ENCODE measurements at regions not wholly inside any gene's neighbourhood (a gene's known extent, or its start where the extent isn't known, plus 50 kb on each side); places are given as distances from the start of the nearest gene placed in this dataset.
"Not testable (repeated sequence)": the region's sequence is repeated elsewhere in the genome, so short reads cannot be mapped to it uniquely, and the experiment has no call there.

- no peak for DNase-seq
These were observed 264.2 kb upstream of the AMIGO2 start for GRCh38 chr12:47343684-47344567.

GRCh38 chr12:47340411-47341015 is 260.8 kb upstream of the AMIGO2 start:
- DNase-seq = no peak

- no peak for DNase-seq
These were observed 257.8 kb upstream of the AMIGO2 start for GRCh38 chr12:47337581-47337980.

DNA sequence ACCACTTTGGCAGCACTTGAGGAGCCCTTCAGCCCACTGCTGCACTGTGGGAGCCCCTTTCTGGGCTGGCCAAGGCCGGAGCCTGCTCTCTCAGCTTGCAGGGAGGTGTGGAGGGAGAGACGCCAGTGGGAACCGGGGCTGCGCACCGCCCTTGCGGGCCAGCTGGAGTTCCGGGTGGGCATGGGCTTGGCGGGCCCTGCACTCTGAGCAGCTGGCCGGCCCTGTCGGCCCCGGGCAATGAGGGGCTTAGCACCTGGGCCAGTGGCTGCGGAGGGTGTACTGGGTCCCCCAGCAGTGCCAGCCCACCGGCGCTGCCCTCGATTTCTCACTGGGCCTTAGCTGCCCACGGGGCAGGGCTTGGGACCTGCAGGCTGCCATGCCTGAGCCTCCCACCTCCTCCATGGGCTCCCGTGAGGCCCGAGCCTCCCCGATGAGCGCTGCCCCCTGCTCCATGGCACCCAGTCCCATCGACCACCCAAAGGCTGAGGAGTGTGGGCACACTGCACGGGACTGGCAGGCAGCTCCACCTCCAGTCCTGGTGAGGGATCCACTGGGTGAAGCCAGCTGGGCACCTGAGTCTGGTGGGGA is 253.6 kb upstream of the AMIGO2 start:
- DNase-seq = not testable (repeated sequence)

- no peak for DNase-seq
These were observed 249.2 kb upstream of the AMIGO2 start for GRCh38 chr12:47328831-47329545.

GRCh38 chr12:47326190-47326589 is 246.4 kb upstream of the AMIGO2 start:
- DNase-seq = no peak

- no peak for DNase-seq
These were observed 244.0 kb upstream of the AMIGO2 start for GRCh38 chr12:47323802-47324201.

DNA sequence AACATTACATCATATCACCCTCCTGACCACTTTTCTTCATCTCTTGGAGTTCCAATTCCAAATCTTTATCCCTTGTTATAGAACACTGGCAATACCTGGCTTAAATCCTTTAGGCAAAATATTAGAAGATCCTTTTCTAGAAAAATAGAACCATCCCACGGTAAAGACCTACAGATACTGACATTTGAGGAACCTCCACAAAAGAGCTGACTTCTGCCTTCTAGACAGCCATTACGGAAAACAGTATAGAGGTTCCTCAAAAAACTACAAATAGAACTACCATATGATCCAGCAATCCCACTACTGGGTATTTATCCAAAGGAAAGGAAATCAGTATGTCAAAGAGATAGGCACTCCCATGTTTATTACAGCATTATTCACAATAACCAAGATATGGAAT is 241.7 kb upstream of the AMIGO2 start:
- DNase-seq = no peak

DNA sequence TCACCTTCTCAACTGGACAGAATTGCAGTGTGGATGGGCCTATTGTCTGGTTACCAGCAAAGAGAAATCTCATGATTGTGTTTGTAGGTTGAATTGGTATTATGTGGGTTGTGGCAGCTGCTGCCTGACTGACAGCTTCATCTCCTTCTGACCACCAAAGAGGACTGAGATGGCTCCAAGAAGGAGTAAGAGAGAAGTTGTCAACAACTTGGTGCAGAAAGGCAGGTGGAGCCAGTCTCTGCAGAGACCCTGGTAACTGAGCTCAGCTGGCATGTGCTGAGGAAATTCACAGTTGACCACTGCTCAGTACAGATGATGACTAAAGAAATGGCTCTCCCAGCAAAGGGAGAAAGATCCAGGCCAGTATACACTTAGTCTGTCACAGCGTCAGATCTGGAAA is 240.0 kb upstream of the AMIGO2 start:
- DNase-seq = no peak

DNA sequence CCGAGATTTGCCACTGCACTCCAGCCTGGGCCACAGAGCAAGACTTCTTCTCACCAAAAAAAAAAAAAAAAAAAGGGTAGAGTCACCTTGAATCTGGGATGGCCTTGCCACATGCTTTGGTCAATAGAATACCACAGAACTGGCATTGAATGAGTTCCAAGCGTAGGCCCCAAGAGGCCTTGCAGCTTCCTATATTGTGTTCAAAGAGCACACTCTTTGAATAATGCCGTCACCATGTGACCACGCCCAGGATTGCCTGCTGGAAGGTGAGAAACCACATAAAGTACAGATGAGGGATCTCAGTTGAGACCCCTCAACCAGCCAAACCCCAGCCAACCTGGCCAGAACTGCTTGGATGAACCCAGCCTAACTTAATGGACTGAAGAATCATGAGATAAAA is 239.2 kb upstream of the AMIGO2 start:
- DNase-seq = no peak

DNA sequence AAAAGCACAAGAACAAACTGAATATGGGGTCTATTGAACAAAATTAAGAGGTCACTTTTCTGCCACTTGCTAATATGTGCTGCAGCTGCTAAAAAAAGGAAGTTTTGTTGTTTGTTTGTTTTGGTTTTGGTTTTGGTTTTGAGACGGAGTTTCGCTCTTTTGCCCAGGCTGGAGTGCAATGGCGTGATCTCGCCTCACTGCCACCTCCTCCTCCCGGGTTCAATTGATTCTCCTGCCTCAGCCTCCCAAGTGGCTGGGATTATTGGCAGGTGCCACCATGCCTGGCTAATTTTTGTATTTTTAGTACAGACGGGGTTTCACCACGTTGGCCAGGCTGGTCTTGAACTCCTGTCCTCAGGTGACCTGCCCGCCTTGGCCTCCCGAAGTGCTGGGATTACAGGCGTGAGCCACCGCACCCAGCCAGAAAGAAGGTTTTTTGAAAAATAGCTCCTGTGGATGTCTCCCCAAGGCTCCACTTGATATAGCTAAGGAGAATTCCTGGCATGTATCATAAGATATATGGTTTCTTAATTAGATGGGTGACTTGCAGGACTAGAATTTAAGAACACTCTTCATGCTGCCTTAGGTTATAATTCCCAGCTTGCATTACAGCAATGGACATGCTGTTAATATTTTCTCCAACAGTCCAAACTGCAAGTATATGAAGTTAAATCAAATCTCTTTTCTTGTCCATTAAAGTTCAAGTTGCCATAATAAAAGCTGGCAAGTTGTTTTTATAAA is 237.6 kb upstream of the AMIGO2 start:
- DNase-seq = no peak

- DNase-seq = no peak
These were observed 236.9 kb upstream of the AMIGO2 start for GRCh38 chr12:47316609-47317049.

DNA sequence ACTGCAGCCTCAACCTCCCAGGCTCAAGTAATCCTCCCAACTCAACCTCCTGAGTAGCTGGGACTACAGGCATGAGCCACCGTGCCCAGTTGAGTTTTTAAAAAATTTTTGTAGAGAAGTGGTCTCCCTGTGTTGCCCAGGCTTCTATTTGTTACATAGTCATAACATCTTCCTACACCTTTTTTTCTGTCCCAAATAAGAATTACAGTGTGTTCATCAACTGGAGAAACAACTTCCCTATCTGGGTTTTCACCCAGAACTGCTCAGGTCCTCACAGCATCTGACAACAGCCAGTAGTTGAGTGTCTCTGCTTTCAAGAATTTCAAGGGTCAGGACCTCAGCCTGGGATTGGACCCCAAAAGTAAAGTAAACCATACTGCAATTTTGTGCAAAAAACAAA is 235.2 kb upstream of the AMIGO2 start:
- DNase-seq = no peak

- DNase-seq = no peak
These were observed 233.2 kb upstream of the AMIGO2 start for GRCh38 chr12:47312808-47313426.

- DNase-seq = no peak
These were observed 232.4 kb upstream of the AMIGO2 start for GRCh38 chr12:47312147-47312546.

DNA sequence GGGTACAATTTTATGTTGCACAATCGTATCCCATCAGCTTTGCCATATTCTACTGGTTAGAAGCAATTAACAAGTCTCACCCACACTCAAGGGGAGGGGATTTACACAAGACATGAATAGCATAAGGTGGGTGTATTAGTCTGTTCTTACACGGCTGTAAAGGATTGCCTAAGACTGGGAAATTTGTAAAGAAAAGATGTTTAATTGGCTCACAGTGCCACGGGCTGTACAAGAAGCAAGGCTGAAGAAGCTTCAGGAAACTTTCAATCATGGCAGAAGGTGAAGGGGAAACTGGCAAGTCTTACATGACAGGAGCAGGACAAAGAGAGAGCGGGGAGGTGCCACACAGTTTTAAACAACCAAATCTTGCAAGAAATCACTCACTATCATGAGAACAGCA is 231.8 kb upstream of the AMIGO2 start:
- DNase-seq = no peak

DNA sequence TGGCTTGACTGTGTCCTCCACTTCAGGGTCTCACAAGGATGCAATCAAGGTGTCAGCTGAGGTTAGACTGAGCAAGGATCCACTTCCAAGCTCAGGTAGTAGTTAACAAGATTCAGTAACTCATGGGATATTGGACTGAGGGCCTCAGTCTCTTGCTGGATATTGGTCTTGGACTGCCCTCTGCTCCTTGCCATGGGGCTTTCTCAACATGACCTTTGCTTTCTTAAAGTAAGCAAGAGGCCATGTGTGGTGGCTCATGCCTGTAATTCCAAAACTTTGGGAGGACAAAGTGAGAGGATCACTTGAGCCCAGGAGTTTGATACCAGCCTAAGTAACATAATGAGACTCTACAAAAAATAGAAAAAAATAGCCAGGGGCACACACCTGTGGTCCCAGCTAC is 231.3 kb upstream of the AMIGO2 start:
- no peak for DNase-seq

DNA sequence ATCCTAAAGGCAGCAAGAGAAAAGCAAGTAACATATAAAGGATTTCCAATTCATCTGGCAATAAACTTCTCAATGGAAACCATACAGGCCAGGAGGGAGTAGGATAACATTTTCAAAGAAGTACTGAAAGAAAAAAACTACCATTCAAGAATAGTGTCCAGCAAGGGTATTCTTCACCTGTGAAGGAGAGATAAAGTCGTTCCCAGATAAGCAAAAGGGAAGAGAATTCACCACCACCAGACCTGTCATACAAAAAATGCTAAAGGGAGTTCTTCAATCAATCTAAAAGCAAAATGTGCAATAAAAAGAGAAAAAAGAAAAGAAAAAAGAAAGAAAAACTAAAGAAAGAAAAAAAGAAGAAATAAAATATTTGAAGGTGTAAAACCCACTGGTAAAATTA is 228.9 kb upstream of the AMIGO2 start:
- DNase-seq = no peak

- DNase-seq = peak; percentile 14
These were observed 228.1 kb upstream of the AMIGO2 start for GRCh38 chr12:47307680-47308399.

- not testable (repeated sequence) for DNase-seq
These were observed 227.3 kb upstream of the AMIGO2 start for GRCh38 chr12:47306773-47307679.

All from right kidney (tissue), 1 donor.